BLaER1 treated with 17β-estradiol and CSF1 and Interleukin-3, amounts not matched to agents 10 nM and 100 nM (cell line): ENCODE measurements at regions not wholly inside any gene's neighbourhood (a gene's known extent, or its start where the extent isn't known, plus 50 kb on each side); places are given as distances from the start of the nearest gene placed in this dataset.

Source experiments
- H3K27ac ChIP-seq, 11 experiments: shearing (Covaris generic); formaldehyde crosslinking; 2 replicates each; pipeline ENCODE4 v1.8.1; 2022
- H3K27me3 ChIP-seq, 11 experiments: shearing (Covaris generic); formaldehyde crosslinking; 2 replicates each; pipeline ENCODE4 v1.8.1; 2022
- H3K36me3 ChIP-seq, 11 experiments: shearing (Covaris generic); formaldehyde crosslinking; 2 replicates each; pipeline ENCODE4 v1.8.1; 2022
- H3K4me1 ChIP-seq, 10 experiments: shearing (Covaris generic); formaldehyde crosslinking; 2 replicates each; pipeline ENCODE4 v1.8.1; 2022
- H3K4me2 ChIP-seq, 11 experiments: shearing (Covaris generic); formaldehyde crosslinking; 2 replicates each; pipeline ENCODE4 v1.8.1; 2022
- H3K4me3 ChIP-seq, 10 experiments: shearing (Covaris generic); formaldehyde crosslinking; 2 replicates each; pipeline ENCODE4 v1.8.1; 2022
- H3K9ac ChIP-seq, 11 experiments: shearing (Covaris generic); formaldehyde crosslinking; 2 replicates each; pipeline ENCODE4 v1.8.1; 2022
- H3K9me3 ChIP-seq, 11 experiments: shearing (Covaris generic); formaldehyde crosslinking; replicated peaks in 1 of 11; 2 replicates each; pipeline ENCODE4 v1.8.1; 2022
- H4K20me1 ChIP-seq, 11 experiments: shearing (Covaris generic); formaldehyde crosslinking; 2 replicates each; pipeline ENCODE4 v1.8.1; 2022
- Cebpa-rat ChIP-seq, 11 experiments: shearing (Covaris generic); IDR thresholded peaks; 2 replicates each; pipeline ENCODE4 v1.8.1; 2022

- H3K4me2 ChIP-seq: 0 out of 22 replicates have a peak overlapping the region, but pooled peaks of 3 of the 11 experiments have one; percentile 1 to 14 (median 11)
- no peaks in the 10 kb centered on the region for H4K20me1 ChIP-seq
- no peaks in the 10 kb centered on the region for H3K36me3 ChIP-seq
- H3K4me1 ChIP-seq: no peaks in the 10 kb centered on the region
- no peak overlapping the region for H3K4me3 ChIP-seq
- peaks cover 0 to 16% (median 5%) of the 10 kb centered on the region in 11 experiments; a peak in 7 of 22 replicates for H3K9me3 ChIP-seq
- no peak for TF ChIP-seq Cebpa-rat (IDR thresholded peaks at IDR 0.05)
- no peak overlapping the region for H3K9ac ChIP-seq
- no peaks in the 10 kb centered on the region for H3K27me3 ChIP-seq
- H3K27ac ChIP-seq: no peak overlapping the region
Observed at GRCh38 chr6:29777310-29777709, 50.3 kb upstream of the HLA-G start.
